Thyroid gland (tissue), 4 donors: ENCODE measurements at regions not wholly inside any gene's neighbourhood (a gene's known extent, or its start where the extent isn't known, plus 50 kb on each side); places are given as distances from the start of the nearest gene placed in this dataset.

Experiments used
- DNase-seq, 2 donors: peaks; one replicate each; pipeline ENCODE4 v3.0.0-alpha.2; 2019
- H3K27ac ChIP-seq, 3 donors: fragments of 200-600 bp; sonication (generic); 1 replicate in 2 of 3; 2 replicates in 1 of 3; pipeline ENCODE4 v1.5.1; 2016 to 2019; ENCODE audit warnings: mild to moderate bottlenecking in 1 of 3, moderate library complexity in 1 of 3
- H3K27me3 ChIP-seq: fragments of 200-600 bp; sonication (generic); one replicate; pipeline ENCODE4 v1.5.1; 2019
- H3K36me3 ChIP-seq, 2 donors: fragments of 200-600 bp; sonication (generic); one replicate each; pipeline ENCODE4 v1.5.1; 2016 to 2019
- H3K4me1 ChIP-seq, 2 donors: fragments of 200-600 bp; sonication (generic); one replicate each; pipeline ENCODE4 v1.5.1; 2017 to 2019
- H3K4me3 ChIP-seq, 3 donors: fragments of 200-600 bp; sonication (generic); replicated peaks in 1 of 3; 1 replicate in 2 of 3; 2 replicates in 1 of 3; pipeline ENCODE4 v1.5.1; 2016; ENCODE audit warnings: mild to moderate bottlenecking in 1 of 3
- H3K9me3 ChIP-seq: fragments of 200-600 bp; sonication (generic); one replicate; pipeline ENCODE4 v1.5.1; 2017
- CTCF ChIP-seq, 6 experiments: fragments of 200-600 bp in 3 of 6; fragments of 450-650 bp in 3 of 6; sonication (generic) in 3 of 6; IDR thresholded peaks; one replicate each; pipeline ENCODE4 v1.5.1; 2016 to 2019; ENCODE audit warnings: antibody characterized with exemption in 6 of 6, mild to moderate bottlenecking in 2 of 6, inconsistent platforms in 1 of 6, moderate library complexity in 1 of 6
- POLR2A ChIP-seq, 2 donors: fragments of 450-650 bp; IDR thresholded peaks; one replicate each; pipeline ENCODE4 v1.6.1; 2017; ENCODE audit warnings: antibody characterized with exemption in 2 of 2, mild to moderate bottlenecking in 2 of 2, moderate library complexity in 1 of 2
- WGBS, 2 donors: methylation state at CpG; one replicate each; pipeline ENCODE4 v1.1.5; 2017; 5-methylcytosine and 5-hydroxymethylcytosine counted together
- intact Hi-C: fragments of 100-400 bp; cut with DNase I; formaldehyde crosslinking; loops from one replicate; pipeline ENCODE4 v1.15.1; 2023

- Histone ChIP-seq H3K9me3 (no peaks in the 10 kb centered on the region), H3K27ac (no peak overlapping the region), H3K4me3 (no peak overlapping the region), H3K4me1 (peaks cover 11 to 17% of the 10 kb centered on the region in 2 donors), H3K36me3 (no peaks in the 10 kb centered on the region), H3K27me3 (no peaks in the 10 kb centered on the region)
- TF ChIP-seq POLR2A (IDR thresholded peaks at IDR 0.05) (no peak), CTCF (IDR thresholded peaks at IDR 0.05) (no peak)
- no peak for DNase-seq
- intact Hi-C loops: no loop called here
- 86 to 87% methylated on average over 2 of the region's 2 CpGs for whole genome bisulfite sequencing, 2 donors
Measured at GRCh38 chr9:84504360-84504759, 163.8 kb upstream of the SLC28A3 start.

GRCh38 chr9:84511651-84512050 lies 157.9 kb upstream of the NTRK2 start:
- no peaks in the 10 kb centered on the region for H3K36me3 ChIP-seq
- H3K9me3 ChIP-seq: no peaks in the 10 kb centered on the region
- intact Hi-C loops: no loop called here
- peaks cover 20 to 32% of the 10 kb centered on the region in 2 donors for H3K4me1 ChIP-seq
- no peak for TF ChIP-seq CTCF (IDR thresholded peaks at IDR 0.05)
- no peak for TF ChIP-seq POLR2A (IDR thresholded peaks at IDR 0.05)
- H3K27ac ChIP-seq: no peak overlapping the region
- no peaks in the 10 kb centered on the region for H3K27me3 ChIP-seq
- no peak for DNase-seq
- no peak overlapping the region for H3K4me3 ChIP-seq
- 92 to 93% methylated on average over 2 of the region's 2 CpGs for WGBS, 2 donors

GRCh38 chr9:84512493-84512892 lies 157.0 kb upstream of the NTRK2 start:
- peak in 1 of 2 donors; percentile 22 for DNase-seq
- Histone ChIP-seq H3K4me1 (peaks cover 20 to 32% of the 10 kb centered on the region in 2 donors), H3K4me3 (no peak overlapping the region), H3K9me3 (no peaks in the 10 kb centered on the region), H3K27ac (peak overlapping the region; percentile 22 to 72 (median 52)), H3K27me3 (no peaks in the 10 kb centered on the region), H3K36me3 (no peaks in the 10 kb centered on the region)
- 55 to 66% methylated on average over 2 of the region's 2 CpGs for WGBS, 2 donors
- no peak for TF ChIP-seq CTCF (IDR thresholded peaks at IDR 0.05)
- TF ChIP-seq POLR2A (IDR thresholded peaks at IDR 0.05): no peak
- intact Hi-C loops: no loop called here

GRCh38 chr9:84513473-84513872 lies 156.1 kb upstream of the NTRK2 start:
- TF ChIP-seq POLR2A (IDR thresholded peaks at IDR 0.05) (no peak), CTCF (IDR thresholded peaks at IDR 0.05) (no peak)
- Histone ChIP-seq H3K4me3 (no peak overlapping the region), H3K27ac (peak overlapping the region; percentile 22 to 72 (median 52)), H3K9me3 (no peaks in the 10 kb centered on the region), H3K36me3 (no peaks in the 10 kb centered on the region), H3K4me1 (peaks cover 20 to 32% of the 10 kb centered on the region in 2 donors), H3K27me3 (no peaks in the 10 kb centered on the region)
- WGBS, 2 donors: 50 to 68% methylated on average over 1 of the region's 1 CpG
- peak; percentile 19 to 26 for DNase-seq
- intact Hi-C loops: no loop called here

- Histone ChIP-seq H3K4me1 (peaks cover 20 to 32% of the 10 kb centered on the region in 2 donors), H3K9me3 (no peaks in the 10 kb centered on the region), H3K27ac (peak overlapping the region; percentile 22 to 72 (median 52)), H3K4me3 (no peak overlapping the region), H3K27me3 (no peaks in the 10 kb centered on the region), H3K36me3 (no peaks in the 10 kb centered on the region)
- intact Hi-C loops: no loop called here
- no peak for TF ChIP-seq CTCF (IDR thresholded peaks at IDR 0.05)
- no peak for TF ChIP-seq POLR2A (IDR thresholded peaks at IDR 0.05)
- WGBS, 2 donors: 41 to 52% methylated on average over 2 of the region's 2 CpGs
- DNase-seq: peak; percentile 62 to 65
Measured at GRCh38 chr9:84513979-84514378, 155.6 kb upstream of the NTRK2 start.
